ENCODE measurements at regions not wholly inside any gene's neighbourhood (a gene's known extent, or its start where the extent isn't known, plus 50 kb on each side); places are given as distances from the start of the nearest gene placed in this dataset.
A peak's percentile ranks its signal among the peaks of the same experiment; 100 is the strongest.

- Mint-ChIP-seq H3K4me1 (no peaks in the 10 kb centered on the region), H3K27ac (no peak overlapping the region), H3K9me3 (peaks cover 30% of the 10 kb centered on the region), H3K36me3 (peaks cover 17% of the 10 kb centered on the region), H3K27me3 (ENCODE audit: low read depth) (no peaks in the 10 kb centered on the region; the same call in 1 of the 2 replicates), H3K4me3 (no peak overlapping the region)
- ChIA-PET CTCF (no interaction called here), POLR2A (no interaction called here)
- no peak for DNase-seq (ENCODE audit: low spot score)
- TF ChIP-seq ZNF423 (CRISPR knock-in tag; IDR thresholded peaks at IDR 0.05): no peak
- no peak for TF ChIP-seq NR1H2 (CRISPR knock-in tag; IDR thresholded peaks at IDR 0.05)
- no peak for TF ChIP-seq FOXP4 (CRISPR knock-in tag; IDR thresholded peaks at IDR 0.05)
- TF ChIP-seq ZNF425 (CRISPR knock-in tag; conservative IDR thresholded peaks at IDR 0.05): no peak
- TF ChIP-seq ZNF263 (CRISPR knock-in tag; IDR thresholded peaks at IDR 0.05; ENCODE audit: low read depth): no peak
- TF ChIP-seq ZBTB43 (CRISPR knock-in tag; IDR thresholded peaks at IDR 0.05): no peak
- no peak for TF ChIP-seq NFYB (CRISPR knock-in tag; conservative IDR thresholded peaks at IDR 0.05; ENCODE audit: low read depth)
- TF ChIP-seq ZNF317 (CRISPR knock-in tag; IDR thresholded peaks at IDR 0.05; ENCODE audit: borderline replicate concordance, low read depth): no peak
- ATAC-seq: no peak
Measured at GRCh38 chr12:17304503-17305347, 698.8 kb upstream of the LMO3 start.

GRCh38 chr12:17302001-17302400 lies 696.0 kb upstream of the LMO3 start:
- H3K27me3 Mint-ChIP-seq (ENCODE audit: low read depth): no peaks in the 10 kb centered on the region; the same call in 1 of the 2 replicates
- DNase-seq (ENCODE audit: low spot score) (no peak), ATAC-seq (no peak)
- H3K36me3 Mint-ChIP-seq: peaks cover 25% of the 10 kb centered on the region
- ChIA-PET POLR2A (no interaction called here), CTCF (interaction anchor here (0.6 to 1.0 kb wide), 2 partner anchors 226 to 362 kb away, joined by 3 read pairs; no protein-coding TSS in a partner anchor)
- no peaks in the 10 kb centered on the region for H3K4me1 Mint-ChIP-seq
- peaks cover 45% of the 10 kb centered on the region for H3K9me3 Mint-ChIP-seq
- H3K4me3 Mint-ChIP-seq: no peak overlapping the region
- H3K27ac Mint-ChIP-seq: no peak overlapping the region
- no peak for TF ChIP-seq ATF6 (CRISPR knock-in tag; IDR thresholded peaks at IDR 0.05)
- TF ChIP-seq OVOL2 (CRISPR knock-in tag; IDR thresholded peaks at IDR 0.05; ENCODE audit: borderline replicate concordance): no peak

GRCh38 chr12:17301544-17301943 lies 695.6 kb upstream of the LMO3 start:
- Mint-ChIP-seq H3K27me3 (ENCODE audit: low read depth) (no peaks in the 10 kb centered on the region; the same call in 1 of the 2 replicates), H3K9me3 (peaks cover 49% of the 10 kb centered on the region), H3K4me3 (no peak overlapping the region), H3K27ac (no peak overlapping the region), H3K4me1 (no peaks in the 10 kb centered on the region), H3K36me3 (peaks cover 29% of the 10 kb centered on the region)
- DNase-seq (ENCODE audit: low spot score) (peak; percentile 24), ATAC-seq (peak; percentile 84)
- CTCF ChIA-PET: interaction anchor here (0.6 to 1.0 kb wide), 2 partner anchors 227 to 362 kb away, joined by 3 read pairs; no protein-coding TSS in a partner anchor
- POLR2A ChIA-PET: no interaction called here
- TF ChIP-seq JAZF1 (CRISPR knock-in tag; IDR thresholded peaks at IDR 0.05) (no peak), E2F5 (CRISPR knock-in tag; IDR thresholded peaks at IDR 0.05) (no peak), CREM (CRISPR knock-in tag; IDR thresholded peaks at IDR 0.05) (no peak), TP53 (CRISPR knock-in tag; IDR thresholded peaks at IDR 0.05) (no peak), E2F4 (CRISPR knock-in tag; IDR thresholded peaks at IDR 0.05; ENCODE audit: borderline replicate concordance, low read depth) (no peak), ZNF219 (CRISPR knock-in tag; IDR thresholded peaks at IDR 0.05; ENCODE audit: borderline replicate concordance) (no peak), ZSCAN18 (CRISPR knock-in tag; IDR thresholded peaks at IDR 0.05) (no peak), ATF1 (CRISPR knock-in tag; IDR thresholded peaks at IDR 0.05) (no peak)
